ENCODE measurements at regions not wholly inside any gene's neighbourhood (a gene's known extent, or its start where the extent isn't known, plus 50 kb on each side); places are given as distances from the start of the nearest gene placed in this dataset.

- DNase-seq (ENCODE audit: low read depth): no peak
Measured at GRCh38 chr21:25375675-25376074, 231.6 kb downstream of the MRPL39 start.

GRCh38 chr21:25373126-25374082 is 233.9 kb downstream of the MRPL39 start:
- DNase-seq (ENCODE audit: low read depth): no peak

- DNase-seq (ENCODE audit: low read depth): no peak
Measured at GRCh38 chr21:25371841-25372425, 235.3 kb downstream of the MRPL39 start.

- DNase-seq (ENCODE audit: low read depth): no peak
Measured at GRCh38 chr21:25370311-25370744, 237.0 kb downstream of the MRPL39 start.

- DNase-seq (ENCODE audit: low read depth): no peak
Measured at GRCh38 chr21:25369524-25370300, 237.6 kb downstream of the MRPL39 start.

- DNase-seq (ENCODE audit: low read depth): no peak
Measured at GRCh38 chr21:25368531-25368930, 238.8 kb downstream of the MRPL39 start.

- no peak for DNase-seq (ENCODE audit: low read depth)
Measured at GRCh38 chr21:25366116-25366515, 241.2 kb downstream of the MRPL39 start.

GRCh38 chr21:25362375-25363267 is 244.7 kb downstream of the MRPL39 start:
- DNase-seq (ENCODE audit: low read depth): no peak

- no peak for DNase-seq (ENCODE audit: low read depth)
Measured at GRCh38 chr21:25361765-25362164, 245.5 kb downstream of the MRPL39 start.

- DNase-seq (ENCODE audit: low read depth): no peak
Measured at GRCh38 chr21:25361097-25361496, 246.2 kb downstream of the MRPL39 start.

- no peak for DNase-seq (ENCODE audit: low read depth)
Measured at GRCh38 chr21:25360593-25360992, 246.7 kb downstream of the MRPL39 start.

- no peak for DNase-seq (ENCODE audit: low read depth)
Measured at GRCh38 chr21:25359724-25360123, 247.6 kb downstream of the MRPL39 start.

- DNase-seq (ENCODE audit: low read depth): no peak
Measured at GRCh38 chr21:25350056-25350455, 257.2 kb downstream of the MRPL39 start.

GRCh38 chr21:25343774-25344545 is 263.3 kb downstream of the MRPL39 start:
- DNase-seq (ENCODE audit: low read depth): no peak

- no peak for DNase-seq (ENCODE audit: low read depth)
Measured at GRCh38 chr21:25342816-25343215, 264.5 kb downstream of the MRPL39 start.

GRCh38 chr21:25341981-25342380 is 265.3 kb downstream of the MRPL39 start:
- no peak for DNase-seq (ENCODE audit: low read depth)

GRCh38 chr21:25338415-25338814 is 268.9 kb downstream of the MRPL39 start:
- no peak for DNase-seq (ENCODE audit: low read depth)

GRCh38 chr21:25334046-25334730 is 273.1 kb downstream of the MRPL39 start:
- no peak for DNase-seq (ENCODE audit: low read depth)

GRCh38 chr21:25331286-25331685 is 276.0 kb downstream of the MRPL39 start:
- DNase-seq (ENCODE audit: low read depth): no peak

- no peak for DNase-seq (ENCODE audit: low read depth)
Measured at GRCh38 chr21:25330266-25330665, 277.0 kb downstream of the MRPL39 start.
